GM18505 (cell line): ENCODE measurements at regions not wholly inside any gene's neighbourhood (a gene's known extent, or its start where the extent isn't known, plus 50 kb on each side); places are given as distances from the start of the nearest gene placed in this dataset.

Experiments used
- ATAC-seq: cut with Tn5 transposase; IDR thresholded peaks from one replicate; pipeline ENCODE4 v1.9.1; 2021; ENCODE audit not compliant: unreplicated experiment
- POLR2A ChIP-seq: IDR thresholded peaks from 4 replicates; pipeline ENCODE4 v1.6.1; 2011; ENCODE audit warnings: borderline replicate concordance; ENCODE audit not compliant: insufficient read depth, insufficient read length; ENCODE audit errors: extremely low read depth

DNA sequence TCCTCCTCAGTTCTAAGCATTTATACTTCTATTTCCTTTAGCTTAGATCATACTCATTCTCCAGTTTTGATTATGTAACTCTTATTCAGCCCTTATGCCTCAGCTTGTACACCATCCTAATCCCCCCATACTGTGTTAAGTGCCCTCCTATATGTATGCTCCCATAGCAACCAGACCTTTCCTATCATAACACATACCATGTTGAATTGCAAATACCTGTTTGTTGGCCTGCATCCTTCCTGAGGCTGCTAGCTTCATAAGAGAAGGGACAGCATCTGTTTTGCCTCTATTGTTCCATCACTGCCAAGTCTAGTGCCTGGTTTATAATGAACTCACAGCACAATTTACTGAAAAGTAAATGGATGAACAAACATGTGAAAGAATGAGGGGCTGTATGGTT is 443.7 kb downstream of the CENPC start:
- no peak for ATAC-seq
- no peak for TF ChIP-seq POLR2A

GRCh38 chr4:67092351-67092750 is 453.0 kb downstream of the CENPC start:
- TF ChIP-seq POLR2A = no peak
- no peak for ATAC-seq

DNA sequence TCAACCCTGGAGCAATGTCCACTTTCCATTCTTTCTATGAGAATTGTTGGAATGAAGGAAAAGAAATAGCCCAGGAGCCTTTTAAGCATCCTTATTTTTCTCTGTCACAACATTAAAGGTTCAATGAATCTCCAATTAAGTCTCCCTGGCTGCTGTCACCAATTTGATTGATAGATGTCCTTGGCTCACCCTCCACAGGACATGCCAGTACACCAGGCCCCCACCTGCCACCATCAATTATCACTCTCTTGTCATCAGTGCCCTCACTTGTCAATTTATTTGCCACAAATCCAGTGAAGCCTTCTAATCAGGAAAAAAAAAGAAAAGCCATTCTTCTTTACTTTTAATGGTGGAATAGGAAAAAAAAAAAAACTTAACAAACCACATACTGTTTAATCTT is 453.6 kb downstream of the CENPC start:
- TF ChIP-seq POLR2A = no peak
- ATAC-seq = no peak

GRCh38 chr4:67087897-67088296 is 457.4 kb downstream of the CENPC start:
- no peak for TF ChIP-seq POLR2A
- ATAC-seq = peak; percentile 84

GRCh38 chr4:67084783-67085182 is 460.5 kb downstream of the CENPC start:
- TF ChIP-seq POLR2A = no peak
- ATAC-seq = no peak

DNA sequence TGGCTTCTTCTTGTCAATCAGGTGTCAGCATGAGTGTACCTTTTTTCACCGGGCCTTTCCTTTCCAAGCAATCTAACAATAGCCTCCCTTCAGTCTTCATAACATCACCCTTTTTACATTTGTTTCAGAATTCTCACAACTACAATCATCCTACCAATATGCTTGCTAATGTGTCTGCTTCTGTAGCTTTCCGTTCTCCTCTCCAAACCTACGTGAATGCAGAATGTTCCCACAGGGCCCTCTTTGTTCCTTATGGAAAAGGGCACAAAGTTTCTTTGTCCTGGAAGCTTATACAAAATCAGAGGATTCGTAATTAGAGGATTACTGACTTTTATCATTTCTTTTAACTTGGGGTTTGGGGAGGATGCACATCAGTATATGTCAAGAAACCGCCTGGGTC is 461.8 kb downstream of the CENPC start:
- no peak for ATAC-seq
- no peak for TF ChIP-seq POLR2A

- TF ChIP-seq POLR2A = no peak
- no peak for ATAC-seq
Measured at GRCh38 chr4:67082746-67083145, 462.6 kb downstream of the CENPC start.

DNA sequence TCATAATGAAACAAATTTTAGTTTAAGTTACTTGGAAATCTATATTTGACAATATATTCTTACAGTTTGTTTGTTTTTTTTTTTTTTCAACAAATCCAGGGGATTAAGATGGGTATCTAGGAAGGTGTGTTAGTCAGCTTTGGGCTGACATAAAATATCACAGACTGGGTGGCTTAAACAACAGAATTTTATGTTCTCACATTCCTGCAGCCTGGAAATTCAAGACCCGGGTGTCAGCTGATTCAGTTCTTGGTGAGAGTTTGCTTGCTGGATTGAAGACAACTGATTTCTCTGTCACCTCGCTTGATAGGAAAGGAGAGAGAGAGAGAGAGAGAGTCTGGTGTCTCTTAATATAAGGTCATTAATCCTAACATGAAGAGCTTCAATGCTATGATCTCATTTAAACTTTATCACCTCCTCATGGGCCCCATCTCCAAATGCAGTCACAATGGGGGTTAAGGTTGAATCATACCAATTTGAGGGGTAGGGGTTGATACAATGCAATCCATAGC is 465.2 kb downstream of the CENPC start:
- ATAC-seq = no peak
- no peak for TF ChIP-seq POLR2A

GRCh38 chr4:67071641-67072040 is 473.7 kb downstream of the CENPC start:
- TF ChIP-seq POLR2A = no peak
- no peak for ATAC-seq

DNA sequence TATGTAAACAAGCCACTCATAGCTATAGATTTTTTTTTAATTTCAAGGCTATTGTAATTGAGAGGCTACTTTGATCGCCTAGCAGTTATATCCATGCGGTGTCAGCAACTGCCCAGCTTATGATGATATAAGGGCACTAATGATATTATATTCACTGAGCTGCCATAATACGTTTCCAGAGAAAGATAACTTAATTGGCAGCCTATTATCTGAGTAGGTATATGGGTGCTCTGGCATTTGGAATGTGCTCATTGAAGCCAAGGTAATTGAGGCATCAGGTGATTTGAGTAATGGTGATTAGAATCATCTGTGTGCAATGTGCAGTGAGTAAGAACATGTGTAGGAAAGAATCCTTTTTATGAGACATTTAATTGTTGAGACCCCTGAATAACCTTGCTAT is 490.0 kb downstream of the CENPC start:
- no peak for TF ChIP-seq POLR2A
- no peak for ATAC-seq

GRCh38 chr4:67054896-67055295 is 490.4 kb downstream of the CENPC start:
- no peak for ATAC-seq
- no peak for TF ChIP-seq POLR2A

- no peak for TF ChIP-seq POLR2A
- no peak for ATAC-seq
Measured at GRCh38 chr4:67052814-67053675, 492.3 kb downstream of the CENPC start.

GRCh38 chr4:67051000-67051789 is 494.1 kb downstream of the CENPC start:
- no peak for ATAC-seq
- no peak for TF ChIP-seq POLR2A

GRCh38 chr4:67049446-67049845 is 495.9 kb downstream of the CENPC start:
- no peak for ATAC-seq

GRCh38 chr4:67048530-67048929 is 496.8 kb downstream of the CENPC start:
- TF ChIP-seq POLR2A = no peak

More at GRCh38 chr4:67049446-67049845, 495.9 kb downstream of the CENPC start:
- no peak for TF ChIP-seq POLR2A

DNA sequence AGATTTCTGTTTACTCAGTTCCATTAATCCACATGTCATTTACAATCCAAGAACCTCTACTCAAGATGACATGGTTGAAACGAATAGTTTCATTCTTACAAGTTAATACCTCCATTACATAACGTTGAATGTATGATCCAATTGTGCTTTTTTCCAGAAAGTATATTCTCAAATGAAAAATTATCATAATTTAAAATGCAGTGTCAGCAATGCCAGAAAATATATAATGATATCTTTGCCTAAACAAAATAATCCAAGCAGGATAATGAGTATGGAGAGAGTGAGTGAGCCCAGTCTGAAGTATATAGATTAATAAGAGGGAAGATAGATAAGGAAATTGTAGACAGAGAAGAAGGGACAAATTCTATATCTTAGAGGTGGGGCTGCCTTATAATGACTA is 505.0 kb downstream of the CENPC start:
- ATAC-seq = no peak
- TF ChIP-seq POLR2A = no peak

More at GRCh38 chr4:67048530-67048929, 496.8 kb downstream of the CENPC start:
- no peak for ATAC-seq
